EL (cell line): ENCODE measurements at regions not wholly inside any gene's neighbourhood (a gene's known extent, or its start where the extent isn't known, plus 50 kb on each side); places are given as distances from the start of the nearest gene placed in this dataset.
"Not testable (repeated sequence)": the region's sequence is repeated elsewhere in the genome, so short reads cannot be mapped to it uniquely, and the experiment has no call there.

Experiments
- DNase-seq: peaks from one replicate; pipeline ENCODE4 v3.0.0-alpha.2; 2016

DNA sequence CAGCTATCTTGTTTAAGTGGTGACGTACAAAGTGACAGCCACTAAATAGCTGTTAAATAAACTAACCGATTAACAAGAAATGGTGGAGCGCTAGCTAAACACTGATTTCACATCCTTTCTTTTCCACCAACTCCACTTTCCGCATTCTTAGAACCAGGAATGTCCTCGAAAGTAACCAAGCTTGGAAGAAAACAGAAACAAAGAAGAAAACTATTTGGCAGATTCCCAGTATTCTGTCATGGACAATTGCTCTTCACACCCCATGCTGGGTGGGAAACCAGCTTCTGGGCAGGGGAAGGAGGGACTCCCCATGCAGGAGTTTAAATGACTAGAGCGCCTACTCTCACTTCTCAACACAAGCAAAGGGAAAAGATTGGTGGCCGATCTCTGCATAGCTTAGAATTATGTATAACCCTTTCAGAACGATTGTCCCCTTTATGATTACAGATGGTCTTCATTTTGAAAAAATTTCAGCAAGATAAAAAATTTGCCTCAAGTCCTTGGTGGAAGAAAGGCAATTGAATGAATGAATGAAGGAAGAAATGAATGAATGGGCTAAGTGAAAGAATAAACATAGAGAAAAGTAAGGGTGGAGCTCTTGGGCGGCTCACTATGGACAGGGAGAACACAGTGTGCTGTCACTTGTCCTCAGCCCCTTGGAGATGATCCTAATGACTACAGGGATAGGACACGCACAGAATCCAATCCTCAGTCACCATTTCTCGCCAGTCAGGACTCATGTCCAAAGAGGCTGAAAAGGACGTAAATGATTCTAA lies 148.7 kb upstream of the NEDD9 start:
- DNase-seq, result no peak

DNA sequence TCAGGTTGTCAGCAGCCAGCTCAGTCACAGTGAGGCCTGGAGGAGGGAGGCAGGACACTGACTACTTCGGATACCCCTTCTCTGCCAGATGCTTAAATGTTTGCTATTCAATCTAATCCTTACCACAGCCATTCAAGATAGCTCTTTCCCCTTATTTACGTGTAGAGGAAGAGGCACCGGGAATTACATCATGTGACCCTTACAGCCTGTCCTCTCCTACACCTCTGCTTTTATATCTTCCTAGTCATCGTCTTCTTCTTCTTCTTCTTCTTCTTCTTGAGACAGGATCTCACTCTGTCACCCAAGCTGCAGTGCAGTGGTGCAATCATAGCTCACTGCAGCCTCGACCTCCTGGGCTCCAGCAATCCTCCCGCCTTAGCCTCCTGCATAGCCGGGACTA lies 148.1 kb upstream of the NEDD9 start:
- DNase-seq, result no peak

DNA sequence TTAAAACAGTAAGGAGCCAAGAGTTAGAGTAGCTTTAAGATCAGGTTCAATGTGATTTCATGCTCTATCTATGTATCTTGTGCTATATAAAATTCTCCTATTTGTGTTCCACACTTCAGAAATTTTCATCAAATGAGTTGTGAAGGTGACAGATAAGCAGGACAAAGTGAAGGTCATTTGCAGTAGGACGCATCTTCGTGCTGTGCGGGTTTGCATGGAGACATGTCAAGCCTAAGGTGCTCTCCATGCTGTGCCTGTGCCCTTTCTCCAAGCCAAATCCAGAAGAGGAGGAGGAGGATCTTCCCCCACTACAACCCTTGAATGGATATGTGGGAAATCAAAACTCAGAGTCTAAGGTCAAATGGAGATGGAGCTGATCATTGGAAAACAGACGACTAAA lies 147.3 kb upstream of the NEDD9 start:
- DNase-seq, result no peak

DNA sequence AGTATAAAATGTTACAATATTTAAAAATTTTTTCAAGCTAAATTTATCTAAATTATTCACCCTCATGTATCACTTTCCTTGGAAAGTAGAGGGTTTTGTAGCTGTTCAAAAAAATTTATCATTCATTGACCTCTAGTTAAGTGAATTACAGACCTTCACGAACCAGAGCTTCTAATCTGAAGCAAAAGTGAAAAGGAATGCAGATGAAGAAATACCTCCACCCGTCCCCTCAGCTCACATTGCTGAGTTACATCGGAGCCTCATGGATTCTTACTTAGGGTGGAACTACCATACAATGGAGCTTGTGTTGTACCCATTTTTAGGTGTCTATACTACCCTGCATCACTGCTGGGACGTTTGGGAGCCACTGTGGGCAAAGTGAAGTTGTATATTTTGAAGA lies 146.2 kb upstream of the NEDD9 start:
- no peak for DNase-seq

DNA sequence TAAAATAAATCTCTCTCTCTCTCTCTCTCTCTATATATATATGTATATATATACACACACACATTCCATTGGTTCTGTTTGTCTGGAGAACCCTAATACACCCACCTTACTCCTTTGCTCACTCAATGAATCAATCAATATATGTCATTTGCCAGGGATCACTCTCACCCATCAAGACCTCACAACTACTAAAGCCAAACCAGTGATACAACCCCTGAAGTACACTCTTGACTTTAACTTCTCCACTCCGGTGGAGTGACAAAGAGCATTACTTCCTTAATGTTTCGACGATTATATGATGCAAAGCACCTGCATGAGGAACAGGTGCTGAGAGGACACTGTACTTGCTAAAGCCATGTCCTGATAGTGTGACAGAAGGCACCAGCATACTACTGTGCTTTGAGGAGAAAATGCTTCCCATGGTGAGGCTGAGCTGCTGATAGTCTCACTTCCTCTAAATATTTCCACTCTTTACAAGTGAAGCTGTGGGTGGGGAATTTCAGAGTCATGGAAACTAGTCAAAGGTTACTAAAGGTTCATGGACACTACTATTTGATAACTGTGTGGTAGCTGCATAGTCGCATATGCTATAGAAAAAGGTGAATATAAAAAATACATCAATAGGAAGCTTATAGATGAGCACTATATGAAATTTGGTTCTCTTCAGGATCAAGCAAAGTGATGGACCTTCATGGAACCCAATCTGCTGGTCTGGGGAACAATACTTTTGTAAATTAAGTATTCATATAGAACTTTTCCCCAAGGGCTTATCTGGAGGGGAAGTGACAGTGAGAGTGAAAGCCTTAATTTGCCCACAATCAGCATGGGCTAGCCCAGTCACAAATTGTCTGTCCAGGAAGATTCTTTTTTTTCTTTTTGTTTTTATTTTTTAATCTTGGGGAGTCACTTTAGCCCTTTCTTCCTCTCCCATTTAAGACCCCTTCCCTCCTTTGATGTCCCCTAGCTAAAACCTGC lies 141.9 kb upstream of the NEDD9 start:
- no peak for DNase-seq

DNA sequence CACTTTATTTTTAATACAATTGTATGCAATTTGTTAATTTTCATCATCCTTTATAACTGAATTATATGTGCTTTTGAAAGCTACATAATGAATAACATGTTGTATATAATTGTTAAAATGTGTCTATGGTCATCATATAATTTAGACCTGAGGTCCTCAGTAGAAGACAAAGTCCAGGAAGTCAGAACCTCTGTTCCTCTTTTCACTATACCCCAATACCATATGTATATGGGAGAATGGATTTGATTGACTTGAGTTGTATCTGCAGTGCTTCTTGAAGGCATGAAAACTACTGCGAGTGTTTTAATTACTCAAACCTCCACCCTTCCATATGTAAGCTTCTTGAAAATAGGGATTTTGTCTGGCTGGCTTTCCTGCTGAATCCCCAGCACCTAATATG lies 140.7 kb upstream of the NEDD9 start:
- DNase-seq, result no peak

DNA sequence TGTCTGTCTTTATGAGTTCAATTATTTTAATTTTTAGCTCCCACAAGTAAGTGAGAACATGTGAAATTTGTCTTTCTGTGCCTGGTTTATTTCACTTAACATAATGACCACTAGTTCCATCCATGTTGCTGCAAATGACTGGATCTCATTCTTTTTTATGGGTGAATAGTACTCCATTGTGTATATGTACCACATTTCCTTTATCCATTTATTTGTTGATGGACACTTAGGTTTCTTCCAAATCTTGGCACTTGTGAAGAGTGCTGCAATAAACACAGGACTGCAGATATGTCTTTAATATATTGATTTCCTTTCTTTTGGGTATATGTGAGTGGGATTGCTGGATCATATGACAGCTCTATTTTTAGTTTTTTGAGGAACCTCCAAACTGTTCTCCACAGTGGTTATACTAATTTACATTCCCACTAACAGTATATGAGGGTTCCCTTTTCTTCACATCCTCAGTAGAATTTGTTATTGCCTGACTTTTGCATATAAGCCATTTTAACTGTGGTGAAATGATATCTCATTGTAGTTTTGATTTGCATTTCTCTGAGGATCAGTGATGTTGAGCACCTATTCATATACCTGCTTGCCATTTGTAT lies 139.8 kb upstream of the NEDD9 start:
- DNase-seq, result not testable (repeated sequence)

DNA sequence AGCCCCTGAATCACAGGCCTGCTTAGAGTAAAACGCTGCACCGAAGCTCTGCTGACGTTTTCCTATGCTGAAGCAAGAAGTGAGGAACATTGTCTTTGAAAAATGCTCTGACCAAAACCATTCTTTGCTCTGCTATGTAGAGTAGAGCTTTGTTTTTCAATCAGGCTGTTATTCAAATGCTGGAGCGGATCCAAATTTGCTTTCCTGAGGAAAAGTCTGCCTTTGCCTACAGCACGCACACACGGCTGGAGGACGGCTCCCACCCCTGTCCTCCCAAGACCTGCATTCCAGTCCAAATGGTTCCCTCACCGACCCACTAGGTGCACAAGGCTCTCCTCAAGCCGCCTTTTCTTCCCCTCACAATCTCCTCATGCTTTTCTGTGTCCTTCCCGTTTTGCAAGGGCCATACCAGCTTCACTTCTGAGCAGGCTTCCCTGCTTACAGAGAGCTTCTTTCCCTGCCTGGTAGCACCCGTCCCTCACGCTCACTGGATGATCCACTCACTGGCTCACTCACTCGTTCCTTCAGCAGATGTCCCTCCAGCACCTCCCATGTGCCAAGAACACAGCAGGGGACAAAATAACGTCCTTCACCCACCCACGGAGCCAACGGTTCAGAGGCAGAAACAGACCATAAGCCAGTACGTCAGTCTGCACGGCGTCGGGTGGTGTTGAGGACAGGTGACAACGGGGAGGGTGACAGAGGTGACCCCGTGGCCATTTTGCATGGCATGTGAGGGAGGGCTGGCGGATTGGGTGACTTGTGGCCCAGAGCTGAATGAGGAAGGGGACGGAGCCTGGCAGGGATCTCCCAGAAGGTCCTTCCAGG lies 137.9 kb upstream of the NEDD9 start:
- no peak for DNase-seq

DNA sequence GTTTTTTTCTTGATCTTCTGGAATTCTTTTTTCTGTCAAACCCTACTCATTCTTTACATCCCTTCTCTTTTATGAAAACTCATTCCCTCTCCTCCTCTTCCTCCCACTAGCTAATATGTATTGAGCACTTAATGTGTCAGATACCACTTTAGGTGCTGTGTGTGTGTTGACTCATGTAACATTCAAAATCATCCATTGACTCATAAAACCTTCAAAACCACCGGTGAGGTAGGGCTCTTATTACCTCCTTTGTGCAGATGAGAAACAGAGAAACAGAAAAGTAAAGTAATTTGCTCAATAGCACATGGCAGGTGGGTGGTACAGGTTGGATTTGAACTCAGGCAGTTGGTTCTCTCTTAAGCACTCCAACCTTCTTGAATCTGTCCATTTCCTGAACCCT lies 136.3 kb upstream of the NEDD9 start:
- no peak for DNase-seq

DNA sequence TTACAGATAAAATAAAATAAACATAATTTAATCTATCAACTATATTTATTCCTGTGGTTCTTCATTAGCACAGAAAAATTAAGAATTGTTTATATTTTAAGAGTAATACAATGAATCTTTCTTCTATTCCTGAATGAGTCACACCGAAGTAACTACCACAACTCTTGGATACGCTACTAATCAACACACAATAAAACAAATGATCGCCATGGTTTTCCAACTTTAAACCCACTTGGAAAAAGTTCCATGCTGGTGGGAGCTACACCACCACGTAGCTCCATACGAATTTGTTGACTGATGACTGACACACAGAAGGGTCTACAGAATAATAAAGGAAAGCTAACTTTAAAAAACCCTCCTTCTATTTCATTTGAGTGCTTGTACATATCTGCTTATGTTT lies 135.8 kb upstream of the NEDD9 start:
- DNase-seq, result no peak

DNA sequence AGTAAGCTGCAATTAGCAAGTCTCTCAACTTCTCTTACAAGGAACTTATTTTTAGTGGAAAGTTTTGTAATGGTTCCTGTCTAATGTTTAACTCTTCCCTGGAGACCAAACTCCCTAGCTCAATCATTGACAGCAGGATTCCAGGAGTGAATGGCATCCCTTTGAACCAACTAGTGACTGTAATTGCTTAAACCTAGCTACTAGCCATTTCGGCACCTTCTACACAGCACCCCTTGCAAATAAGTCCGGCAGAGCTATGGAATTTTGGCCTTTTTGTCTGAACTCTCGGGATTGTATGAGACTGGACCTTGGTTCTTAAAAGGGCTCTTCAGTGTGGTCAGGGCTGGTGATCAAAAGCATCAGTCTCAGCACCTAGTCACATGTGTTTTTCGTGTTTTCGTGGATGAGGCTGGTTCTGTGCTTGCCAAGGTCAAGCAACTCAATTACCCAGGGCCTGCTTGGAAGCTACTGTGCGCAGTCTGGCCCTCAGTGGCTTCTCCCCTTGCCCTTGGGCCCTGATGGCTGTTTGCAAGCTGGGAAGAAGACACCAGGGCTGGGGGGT lies 135.3 kb upstream of the NEDD9 start:
- no peak for DNase-seq

DNA sequence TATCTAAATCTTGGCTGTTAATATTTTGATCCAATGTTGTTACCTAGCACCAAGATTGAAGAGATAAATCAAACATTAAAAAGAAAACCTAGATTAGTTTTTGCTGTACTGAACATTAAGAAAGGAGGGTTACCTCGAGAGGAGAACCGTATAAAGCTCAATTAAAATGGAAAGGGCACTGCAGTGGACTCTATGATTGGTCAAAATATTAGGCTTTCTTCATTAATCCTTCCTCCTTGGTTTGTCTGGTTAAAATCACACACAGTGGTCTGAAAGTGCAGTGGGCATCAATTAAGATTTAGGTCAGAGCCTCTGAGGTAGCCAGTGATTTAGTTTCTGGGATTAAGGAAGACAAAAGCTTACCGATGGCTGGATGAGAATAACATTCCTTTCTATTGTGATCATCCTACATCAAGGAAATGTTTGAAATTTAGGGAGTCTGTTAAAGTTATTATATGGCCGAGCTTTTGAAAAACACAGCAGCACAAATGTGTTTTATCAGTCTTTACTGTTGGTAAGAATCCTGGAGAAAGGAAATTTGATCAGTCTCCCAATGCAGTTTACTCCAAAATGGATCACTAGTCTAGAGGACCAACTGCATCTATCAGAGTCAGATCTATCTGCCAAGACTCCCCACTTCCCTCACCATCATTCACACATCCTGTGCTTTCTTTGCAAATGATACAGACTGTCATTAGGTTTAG lies 134.6 kb upstream of the NEDD9 start:
- peak; percentile 35 for DNase-seq

DNA sequence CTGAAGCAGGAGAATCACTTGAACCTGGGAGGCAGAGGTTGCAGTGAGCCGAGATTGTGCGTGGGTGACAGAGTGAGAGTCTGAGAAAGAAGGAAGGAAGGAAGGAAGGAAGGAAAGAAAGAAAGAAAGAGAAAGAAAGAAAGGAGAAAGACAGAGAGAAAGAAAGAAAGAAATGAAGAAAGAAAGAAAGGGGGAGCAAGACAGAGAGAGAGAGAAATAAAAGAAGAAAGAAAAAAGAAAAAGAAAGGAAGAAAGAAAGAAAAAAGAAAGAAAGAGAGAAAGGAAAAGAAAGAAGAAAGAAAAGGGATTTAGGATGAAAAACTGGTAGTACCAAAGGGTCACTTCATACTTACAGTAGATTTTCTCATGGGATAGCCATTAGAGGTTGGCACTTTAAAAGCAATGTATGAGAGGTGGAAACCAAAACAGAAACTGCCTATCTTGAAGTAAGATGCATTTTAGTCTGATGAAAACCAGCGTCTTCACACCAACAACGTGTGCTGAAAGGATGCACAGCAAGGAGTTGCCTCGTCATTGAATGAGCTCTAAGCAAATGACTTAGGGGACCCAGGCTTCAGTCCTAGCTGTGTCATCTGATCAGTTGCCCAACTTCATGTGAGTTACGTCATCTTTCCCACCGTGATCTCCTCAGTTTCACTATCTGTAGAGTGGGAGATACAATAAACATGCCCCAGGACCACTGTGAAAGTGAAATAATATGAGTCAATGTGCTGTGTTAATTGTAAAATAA lies 133.9 kb upstream of the NEDD9 start:
- no peak for DNase-seq

DNA sequence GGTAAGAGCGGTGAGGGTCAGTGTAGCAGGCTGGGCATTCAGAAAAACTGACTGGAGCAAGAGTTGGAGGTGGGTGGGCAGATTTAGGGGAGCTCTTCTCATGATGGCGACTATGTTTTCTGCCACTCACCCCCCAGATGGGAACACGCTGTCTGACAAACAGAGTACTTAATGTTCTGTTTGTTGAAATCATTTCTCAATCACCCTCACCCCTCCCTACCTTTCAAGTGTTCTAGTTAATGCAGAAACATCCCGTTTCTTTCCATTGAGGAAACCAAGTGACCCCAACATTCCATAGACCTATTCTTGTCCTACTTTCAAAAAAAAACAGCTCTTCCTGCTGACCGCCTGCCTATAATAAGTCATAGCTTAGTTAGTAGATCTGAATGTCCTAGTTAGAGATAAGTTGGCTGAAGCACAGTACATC lies 132.5 kb upstream of the NEDD9 start:
- DNase-seq, result no peak

DNA sequence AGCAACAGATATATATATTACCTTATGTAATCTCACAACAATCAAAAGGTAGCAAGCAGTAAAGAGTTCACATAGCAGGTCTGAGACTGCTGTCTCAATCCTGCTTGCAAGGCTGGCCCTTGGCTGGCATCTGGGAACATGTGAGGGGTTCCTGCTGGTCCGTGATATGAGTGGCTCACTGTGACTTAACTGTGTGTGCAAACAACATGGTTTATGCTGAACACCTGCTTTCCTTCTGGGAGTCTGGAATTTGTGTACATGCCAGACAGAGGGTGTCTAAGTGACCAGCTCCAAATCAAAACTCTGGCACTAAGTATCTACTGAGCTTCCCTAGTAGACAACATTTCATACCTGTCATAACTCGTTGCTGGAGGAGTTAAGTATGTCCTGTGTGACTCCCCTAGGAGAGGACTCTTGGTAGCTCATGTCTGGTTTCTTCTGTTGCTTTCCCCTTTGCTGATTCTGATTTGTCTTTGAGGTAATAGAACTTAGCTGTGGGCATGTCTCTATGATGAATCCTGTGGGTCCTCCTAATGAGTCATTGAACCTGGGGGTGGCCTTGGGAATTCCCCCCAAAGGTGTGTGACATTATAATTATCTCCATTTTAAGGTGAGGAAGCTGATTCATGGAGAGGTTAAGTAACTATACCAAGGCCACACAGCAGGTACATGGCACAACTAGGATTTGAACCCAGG lies 131.6 kb upstream of the NEDD9 start:
- DNase-seq, result no peak

DNA sequence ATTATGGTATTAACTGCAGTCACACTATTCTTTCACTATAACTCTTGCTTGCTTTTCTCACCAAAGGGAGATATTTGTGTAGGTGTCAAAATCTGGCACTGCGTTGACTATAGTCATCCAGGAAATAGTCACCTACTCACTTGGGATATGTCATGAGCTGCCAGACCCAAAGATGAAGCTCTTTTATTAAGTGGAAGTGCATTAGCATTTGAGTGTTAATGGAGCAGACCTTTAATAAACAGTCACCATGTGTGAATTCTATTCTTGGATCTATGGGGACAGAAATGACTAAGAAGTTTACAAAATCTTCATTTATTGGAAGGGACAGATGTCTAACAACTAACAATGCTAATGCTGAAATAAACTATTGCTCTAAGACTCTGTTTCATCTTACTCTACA lies 130.1 kb upstream of the NEDD9 start:
- DNase-seq, result no peak

DNA sequence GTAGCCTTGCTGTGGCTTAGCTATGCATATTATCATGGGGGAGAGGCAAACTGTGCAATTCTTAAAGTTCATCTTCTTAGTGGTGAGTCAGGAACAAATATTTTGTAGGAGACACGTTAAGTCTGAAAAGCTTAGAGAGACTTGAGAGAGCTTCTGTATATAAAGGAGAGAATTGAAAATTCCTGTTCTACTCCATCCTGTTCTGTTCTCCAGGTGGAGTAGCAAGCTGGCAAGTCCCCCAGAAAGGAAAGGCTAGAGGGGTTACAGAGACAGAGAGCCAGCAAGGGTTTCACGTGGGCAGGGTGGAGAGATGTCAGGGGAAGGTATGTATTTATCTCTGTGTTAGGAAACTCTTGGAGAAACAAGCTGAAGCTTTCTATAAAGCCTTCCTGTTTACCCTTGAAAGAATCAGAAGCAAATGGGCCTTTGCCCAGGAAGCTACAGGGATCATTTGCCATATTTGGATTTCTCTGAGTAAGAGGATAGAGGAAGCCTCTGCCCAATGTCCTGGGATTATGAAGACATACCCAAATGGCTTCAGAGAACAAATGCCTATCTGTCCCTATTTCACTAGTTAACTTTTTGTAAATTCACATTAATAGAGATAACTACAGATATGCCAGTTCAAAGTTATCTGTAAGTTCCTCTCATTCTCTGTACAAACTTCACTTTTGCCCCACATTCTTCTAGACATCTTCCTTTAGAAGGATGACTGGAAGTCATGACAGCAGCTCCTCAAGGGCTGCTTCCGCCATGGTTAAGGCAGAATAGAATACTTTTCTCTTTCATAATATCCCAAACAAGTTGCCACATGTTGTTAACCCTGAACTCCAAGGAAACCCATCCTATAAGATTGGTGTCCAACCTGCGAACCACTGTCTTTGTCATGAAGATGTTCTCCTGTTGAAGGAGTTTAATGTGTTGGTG lies 126.7 kb upstream of the NEDD9 start:
- no peak for DNase-seq

DNA sequence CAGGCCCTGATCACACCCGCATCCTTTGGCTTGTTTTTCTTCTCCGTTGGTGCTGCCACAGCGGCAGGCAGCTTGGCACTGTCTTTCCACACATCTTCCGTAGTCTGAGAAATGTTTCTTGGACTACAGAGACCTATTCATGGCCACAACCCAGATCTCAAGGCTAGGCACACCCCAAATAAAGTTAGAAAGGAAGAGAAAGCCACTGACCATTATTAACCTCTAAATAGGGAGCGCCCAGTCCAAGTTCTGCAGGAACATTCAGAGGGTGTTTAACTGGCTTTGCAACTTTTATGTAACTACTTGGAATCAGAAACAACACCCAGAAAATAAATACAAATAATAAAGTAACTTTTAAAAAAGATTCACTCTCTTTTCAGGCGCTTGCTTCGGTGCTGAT lies 124.8 kb upstream of the NEDD9 start:
- DNase-seq, result no peak
